Adrenal gland (tissue), 5 donors: ENCODE measurements at regions not wholly inside any gene's neighbourhood (a gene's known extent, or its start where the extent isn't known, plus 50 kb on each side); places are given as distances from the start of the nearest gene placed in this dataset.

Source experiments
- POLR2A ChIP-seq, 2 donors: fragments of 450-650 bp; IDR thresholded peaks; one replicate each; pipeline ENCODE4 v1.6.1; 2017; ENCODE audit warnings: antibody characterized with exemption in 2 of 2, mild to moderate bottlenecking in 2 of 2, moderate library complexity in 1 of 2
- TF ChIP-seq, protein P1 (sequence below), 6 experiments: fragments of 450-650 bp in 4 of 6; fragments of 200-600 bp in 2 of 6; sonication (generic) in 1 of 6; IDR thresholded peaks; 1 replicate in 5 of 6; 2 replicates in 1 of 6; pipeline versions ENCODE4 v1.5.1 to v1.8.0; 2016 to 2021; ENCODE audit warnings: antibody characterized with exemption in 6 of 6, mild to moderate bottlenecking in 2 of 6, moderate library complexity in 1 of 6
- donor health status: DM: no; HTN: no; CAD: no.

DNA sequence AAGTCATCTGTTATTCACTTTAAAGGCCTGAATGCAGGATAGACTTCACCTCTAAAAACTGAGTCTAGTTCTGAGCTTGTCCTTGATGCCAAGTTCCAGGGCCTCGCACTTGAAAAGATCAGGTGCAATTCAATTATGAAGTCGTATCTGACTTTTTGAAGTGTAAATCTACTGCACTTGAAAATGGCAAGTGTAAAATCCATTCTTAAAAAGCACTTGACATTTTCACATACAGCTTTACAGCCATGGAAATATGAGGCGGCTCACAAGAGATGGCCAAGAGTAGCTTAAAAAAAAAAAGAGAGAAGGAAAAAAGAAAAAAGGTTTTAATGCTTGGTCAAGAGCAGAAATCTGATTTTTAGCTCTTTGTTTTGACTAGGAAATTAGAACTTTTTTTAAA is 172.5 kb downstream of the GXYLT1 start:
- TF ChIP-seq, protein P1, sequence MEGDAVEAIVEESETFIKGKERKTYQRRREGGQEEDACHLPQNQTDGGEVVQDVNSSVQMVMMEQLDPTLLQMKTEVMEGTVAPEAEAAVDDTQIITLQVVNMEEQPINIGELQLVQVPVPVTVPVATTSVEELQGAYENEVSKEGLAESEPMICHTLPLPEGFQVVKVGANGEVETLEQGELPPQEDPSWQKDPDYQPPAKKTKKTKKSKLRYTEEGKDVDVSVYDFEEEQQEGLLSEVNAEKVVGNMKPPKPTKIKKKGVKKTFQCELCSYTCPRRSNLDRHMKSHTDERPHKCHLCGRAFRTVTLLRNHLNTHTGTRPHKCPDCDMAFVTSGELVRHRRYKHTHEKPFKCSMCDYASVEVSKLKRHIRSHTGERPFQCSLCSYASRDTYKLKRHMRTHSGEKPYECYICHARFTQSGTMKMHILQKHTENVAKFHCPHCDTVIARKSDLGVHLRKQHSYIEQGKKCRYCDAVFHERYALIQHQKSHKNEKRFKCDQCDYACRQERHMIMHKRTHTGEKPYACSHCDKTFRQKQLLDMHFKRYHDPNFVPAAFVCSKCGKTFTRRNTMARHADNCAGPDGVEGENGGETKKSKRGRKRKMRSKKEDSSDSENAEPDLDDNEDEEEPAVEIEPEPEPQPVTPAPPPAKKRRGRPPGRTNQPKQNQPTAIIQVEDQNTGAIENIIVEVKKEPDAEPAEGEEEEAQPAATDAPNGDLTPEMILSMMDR (IDR thresholded peaks at IDR 0.05): no peak
- no peak for TF ChIP-seq POLR2A (IDR thresholded peaks at IDR 0.05)
